Activated naive CD4-positive, alpha-beta T cell treated with Interleukin-2 at 50 U/mL for 16 hours (primary cell): ENCODE measurements at regions not wholly inside any gene's neighbourhood (a gene's known extent, or its start where the extent isn't known, plus 50 kb on each side); places are given as distances from the start of the nearest gene placed in this dataset.
"Not testable (repeated sequence)": the region's sequence is repeated elsewhere in the genome, so short reads cannot be mapped to it uniquely, and the experiment has no call there.

Experiments
- DNase-seq: peaks from one replicate; pipeline ENCODE4 v3.0.0-alpha.2; 2020

DNA sequence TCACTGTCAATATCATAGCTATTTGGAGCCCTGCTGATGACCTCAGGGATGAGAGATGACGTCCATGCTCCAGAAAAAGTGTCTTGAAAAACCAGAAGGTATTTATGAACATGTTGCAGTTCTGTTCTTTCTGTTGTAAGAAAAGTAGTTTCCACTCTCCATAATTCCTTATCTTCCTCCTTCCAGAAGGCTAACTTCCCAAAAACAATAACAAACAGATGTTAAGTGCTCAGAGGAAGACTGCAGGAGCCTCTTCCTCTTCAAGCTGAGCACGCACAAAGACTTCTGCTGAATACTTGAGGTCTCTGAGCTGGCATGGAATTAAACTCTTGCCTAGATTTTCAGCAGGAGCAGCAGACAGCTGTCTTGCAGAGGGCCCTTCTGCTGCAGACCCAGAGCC, 434.5 kb upstream of the KLHL29 start:
- DNase-seq, result no peak

DNA sequence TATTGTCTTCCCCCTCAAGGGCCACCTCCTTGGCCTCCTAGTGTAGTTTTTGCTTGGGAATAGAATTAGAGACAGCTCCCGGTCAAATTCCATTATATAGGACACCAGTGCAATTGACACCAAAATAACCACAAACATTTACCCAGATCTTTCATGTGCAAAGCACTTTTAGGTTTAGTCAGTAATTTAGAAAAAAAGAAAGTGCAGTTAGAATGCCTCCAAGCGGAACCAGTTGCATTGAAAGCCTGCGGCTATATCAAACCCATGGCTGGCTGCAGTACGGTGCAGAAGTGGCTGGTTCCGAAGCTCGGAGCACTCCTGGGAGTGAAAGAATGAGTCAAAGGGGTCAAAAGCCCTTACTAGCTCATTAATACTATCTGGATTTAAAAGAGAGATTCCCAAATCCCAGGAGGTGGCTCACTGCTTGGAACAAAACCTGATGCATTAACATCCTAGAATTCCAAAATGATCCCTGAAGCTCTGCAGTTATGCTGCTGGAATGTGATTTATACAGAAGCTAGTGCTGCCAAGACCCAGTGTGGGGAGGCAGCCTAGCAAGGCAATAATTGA, 432.2 kb upstream of the KLHL29 start:
- no peak for DNase-seq

- DNase-seq, result no peak
Observed at GRCh38 chr2:22957446-22957845, 427.5 kb upstream of the KLHL29 start.

DNA sequence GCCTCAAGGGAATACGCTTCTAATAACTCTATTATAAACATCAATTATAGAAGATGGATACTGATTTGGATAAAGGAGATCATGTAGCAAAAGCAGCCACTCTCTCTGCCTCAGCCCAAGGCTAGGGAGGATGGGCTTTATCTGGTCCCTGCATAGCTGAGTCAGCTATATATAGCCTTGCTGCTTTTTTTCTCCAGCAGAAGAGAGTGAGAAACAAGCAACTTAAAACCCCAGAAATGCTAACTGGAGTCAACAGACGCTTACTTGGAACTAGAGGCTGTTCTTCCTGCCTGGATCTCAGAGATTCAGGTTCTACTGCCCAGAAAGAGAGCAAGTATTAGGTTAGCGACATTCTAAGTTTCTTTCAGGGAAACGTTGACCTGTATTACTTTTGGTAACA, 426.7 kb upstream of the KLHL29 start:
- DNase-seq, result no peak

GRCh38 chr2:22967756-22968155, 417.2 kb upstream of the KLHL29 start:
- no peak for DNase-seq

- no peak for DNase-seq
Observed at GRCh38 chr2:22970284-22970975, 414.5 kb upstream of the KLHL29 start.

DNA sequence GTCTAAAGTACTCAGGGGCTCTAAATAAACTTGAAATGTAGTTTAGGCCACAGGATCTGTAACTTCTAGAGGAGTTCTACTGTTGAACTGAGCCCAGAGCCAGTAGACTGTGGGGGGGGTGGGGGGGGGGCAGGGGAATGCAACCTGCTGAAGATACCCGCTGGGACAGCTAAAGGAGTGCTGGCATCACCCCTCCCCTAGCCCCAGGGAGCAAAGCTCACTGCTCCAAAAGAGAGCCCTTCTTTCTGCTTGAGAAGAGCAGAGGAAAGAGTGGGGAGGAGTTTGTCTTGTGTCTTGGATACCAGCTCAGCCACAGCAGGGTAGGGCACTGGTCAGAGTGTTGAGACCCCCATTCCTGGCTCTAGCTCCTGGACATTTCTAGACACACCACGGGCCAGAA, 414.0 kb upstream of the KLHL29 start:
- DNase-seq, result no peak

DNA sequence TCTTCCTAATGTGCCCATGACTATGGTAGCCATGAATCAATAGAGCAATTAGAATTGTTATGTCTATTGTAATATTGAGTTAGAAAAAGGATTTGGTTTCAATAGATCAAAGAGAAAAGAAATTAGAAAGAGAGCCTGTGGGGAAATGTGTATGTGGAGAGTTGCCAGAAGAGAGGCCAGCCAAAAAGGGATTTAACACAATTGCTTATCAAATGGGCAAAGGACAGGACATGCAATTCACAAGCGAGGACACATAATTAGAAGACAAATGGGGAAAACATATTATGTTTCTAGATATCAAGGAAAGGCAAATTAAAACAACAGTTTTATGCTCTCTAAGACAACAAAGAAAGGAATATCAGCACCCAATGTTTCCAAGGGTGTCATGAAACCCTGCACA, 403.2 kb upstream of the KLHL29 start:
- DNase-seq, result no peak

GRCh38 chr2:22984152-22984551, 400.8 kb upstream of the KLHL29 start:
- DNase-seq, result not testable (repeated sequence)

DNA sequence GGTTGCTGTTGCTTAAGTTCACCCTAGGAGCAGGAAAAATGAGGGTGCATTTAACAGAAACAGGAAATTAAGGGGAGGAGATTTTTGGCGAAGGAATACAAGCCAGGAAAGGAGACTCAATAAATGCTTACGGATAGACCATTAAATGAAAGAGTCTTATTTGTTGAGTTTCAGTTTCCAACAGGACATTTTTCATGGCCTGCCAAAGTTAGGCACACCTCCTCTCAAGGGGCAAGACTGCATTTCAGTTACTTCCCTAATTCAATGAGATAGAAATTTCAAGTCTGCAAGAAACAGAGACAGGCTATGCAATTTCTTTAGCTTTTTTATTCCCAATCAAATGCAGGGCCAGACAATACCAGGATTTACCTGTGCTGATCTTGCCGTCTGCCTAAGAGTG, 394.7 kb upstream of the KLHL29 start:
- DNase-seq, result no peak

DNA sequence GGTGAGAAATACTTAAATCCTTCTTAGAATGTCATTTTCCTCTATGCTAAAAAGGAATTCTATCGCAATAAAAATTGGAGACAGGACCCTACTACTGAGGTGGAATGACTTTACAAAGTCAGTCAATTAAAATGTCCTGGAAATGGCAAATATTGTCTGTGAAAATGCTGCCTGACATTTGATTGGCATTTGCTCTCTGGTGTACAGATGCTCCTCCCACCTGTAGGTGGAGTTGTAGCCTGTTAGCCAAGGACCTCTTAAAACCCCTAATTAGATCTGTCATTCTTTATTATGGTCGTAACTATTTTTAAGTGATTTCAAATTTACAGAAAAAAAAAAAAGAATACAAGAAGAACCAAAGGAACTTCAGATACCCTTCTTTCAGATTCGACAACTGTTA, 393.1 kb upstream of the KLHL29 start:
- no peak for DNase-seq

- DNase-seq, result no peak
Observed at GRCh38 chr2:22992441-22992840, 392.5 kb upstream of the KLHL29 start.

- DNase-seq, result no peak
Observed at GRCh38 chr2:22993250-22993649, 391.7 kb upstream of the KLHL29 start.

DNA sequence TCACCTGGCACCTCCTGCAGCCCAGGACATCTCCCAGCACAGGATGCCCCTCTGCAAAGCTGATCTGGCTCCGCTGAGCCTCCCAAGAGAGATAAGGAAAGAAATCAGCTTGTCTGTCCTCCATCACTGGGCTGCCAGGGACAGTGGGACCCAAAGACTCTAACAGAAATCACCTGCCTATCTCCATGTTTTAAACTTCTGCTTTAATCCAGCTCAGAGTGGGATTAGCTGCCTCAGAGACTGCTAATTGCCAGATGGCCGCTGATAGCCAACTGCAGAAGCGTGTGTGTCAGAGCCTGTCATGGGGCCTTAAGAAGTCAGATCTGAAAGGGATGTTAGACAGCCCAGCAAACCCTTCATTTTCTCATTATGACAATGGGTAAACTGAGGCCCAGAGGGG, 389.4 kb upstream of the KLHL29 start:
- no peak for DNase-seq

- DNase-seq, result no peak
Observed at GRCh38 chr2:22996911-22997310, 388.1 kb upstream of the KLHL29 start.

DNA sequence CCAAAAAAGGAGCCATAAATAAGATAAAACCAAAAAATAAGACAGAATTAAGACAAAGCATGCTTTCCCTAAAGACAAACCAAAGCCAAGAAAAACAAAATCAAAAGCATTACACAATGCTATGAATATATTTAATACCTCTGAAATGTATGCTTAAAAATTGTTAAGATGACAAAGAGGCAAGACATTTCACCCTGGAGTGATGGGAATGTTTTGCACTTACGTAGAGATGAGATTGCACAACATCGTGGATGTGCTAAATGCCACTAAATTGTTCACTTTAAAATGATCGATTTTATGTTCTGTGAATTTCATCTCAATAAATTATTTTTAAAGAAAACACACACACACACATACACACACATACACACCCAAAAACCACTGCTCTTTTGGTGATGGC, 386.6 kb upstream of the KLHL29 start:
- DNase-seq, result no peak

DNA sequence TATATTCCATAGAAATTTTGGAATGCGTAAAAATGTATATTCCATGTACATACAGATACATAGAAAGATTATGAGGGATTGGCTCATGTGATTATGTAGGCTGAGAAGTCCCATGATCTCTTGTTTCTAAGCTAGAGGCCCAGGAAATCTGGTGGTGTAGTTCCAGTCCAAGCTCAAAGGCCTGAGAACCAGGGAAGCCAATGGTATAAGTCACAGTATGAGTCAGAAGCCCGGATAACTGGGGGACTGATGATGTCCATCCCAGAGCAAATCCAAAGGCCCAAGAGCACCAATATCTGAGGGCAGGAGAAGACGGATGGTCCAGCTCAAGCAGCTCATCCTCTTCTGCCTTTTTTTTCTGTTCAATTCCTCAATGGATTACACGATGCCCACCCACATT, 385.0 kb upstream of the KLHL29 start:
- DNase-seq, result no peak

GRCh38 chr2:23002234-23002633, 382.7 kb upstream of the KLHL29 start:
- no peak for DNase-seq

DNA sequence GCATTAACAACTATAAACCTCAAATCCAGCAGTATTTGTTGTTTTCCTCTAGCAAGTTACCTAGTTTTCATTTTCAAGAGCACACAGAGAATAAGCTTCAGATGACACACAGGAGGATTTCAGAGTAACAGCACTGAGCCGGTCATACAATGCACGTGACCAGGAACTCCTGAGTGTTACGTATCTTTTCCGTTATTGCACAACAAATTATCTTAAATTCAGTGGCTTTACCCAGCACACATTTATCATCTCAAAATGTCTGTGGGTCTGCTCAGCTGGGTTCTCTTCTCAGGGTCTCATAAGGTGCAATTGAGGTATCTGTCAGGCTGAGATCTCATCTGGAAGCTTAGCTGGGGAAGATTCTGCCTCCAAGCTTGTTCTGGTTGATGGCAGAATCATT, 379.5 kb upstream of the KLHL29 start:
- DNase-seq, result no peak

DNA sequence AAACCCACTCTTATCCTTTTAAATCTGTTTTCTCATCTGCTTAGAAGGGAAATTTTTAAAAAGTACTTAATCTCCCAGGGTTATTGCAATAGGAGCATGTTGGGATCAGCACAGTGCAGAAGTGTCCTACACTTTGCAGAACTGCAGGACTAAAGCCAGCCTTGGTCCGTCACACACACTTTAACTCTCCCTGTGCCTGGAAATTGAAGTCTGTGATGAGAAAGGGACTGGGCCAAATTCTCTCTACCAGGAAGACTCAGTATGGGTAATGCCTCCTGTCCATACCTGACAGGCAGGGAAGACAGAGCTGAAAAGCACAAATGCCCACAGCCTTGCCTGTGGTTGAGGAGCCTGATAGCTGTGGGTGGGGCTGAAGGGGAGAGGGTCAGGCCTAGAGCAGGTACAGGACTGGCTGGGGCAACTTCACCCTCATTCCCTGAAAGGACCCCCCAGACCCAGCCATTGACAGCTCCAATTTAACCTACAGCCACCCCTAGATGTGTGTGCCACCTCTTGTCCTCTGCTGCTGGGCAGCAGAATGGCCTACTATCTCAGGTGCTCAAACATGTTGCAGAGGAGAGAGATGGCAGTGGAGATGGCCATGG, 377.2 kb upstream of the KLHL29 start:
- no peak for DNase-seq

- DNase-seq, result no peak
Observed at GRCh38 chr2:23008440-23008839, 376.5 kb upstream of the KLHL29 start.

GRCh38 chr2:23008951-23009350, 376.0 kb upstream of the KLHL29 start:
- no peak for DNase-seq

DNA sequence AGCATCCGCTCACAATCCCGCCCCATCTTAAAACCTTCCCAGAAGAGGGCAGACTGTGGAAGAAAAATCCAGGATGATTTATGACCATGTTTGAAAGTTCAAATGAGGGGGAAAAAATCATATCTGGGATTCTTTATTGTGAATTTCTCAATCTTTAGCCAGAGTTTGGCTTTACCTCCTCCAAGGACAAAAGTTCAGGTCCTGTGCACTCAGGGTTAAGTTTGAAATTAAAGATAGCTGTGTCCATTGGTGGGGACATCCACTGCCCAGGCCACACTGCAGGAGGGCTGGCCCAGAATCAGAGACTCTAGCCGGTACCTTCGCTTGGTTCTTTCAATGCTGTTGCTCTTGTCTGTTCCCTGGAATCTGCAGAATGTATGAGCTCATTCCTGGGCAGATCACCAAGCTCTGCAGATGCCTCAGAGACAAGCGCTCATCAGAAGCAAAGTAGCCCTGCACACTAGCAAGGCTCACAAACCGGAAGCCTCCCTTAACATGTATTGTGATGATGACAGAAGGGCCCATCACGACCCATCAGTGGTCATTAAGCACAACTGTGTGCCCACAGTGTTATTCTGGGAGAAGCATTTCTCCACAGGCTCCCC, 375.3 kb upstream of the KLHL29 start:
- DNase-seq, result no peak

GRCh38 chr2:23012499-23012898, 372.5 kb upstream of the KLHL29 start:
- DNase-seq, result no peak
